Stimulated activated CD4-positive, alpha-beta T cell treated with anti-CD3 and anti-CD28 coated beads, Interleukin-12 subunit alpha, Interleukin-12 subunit beta, amount 100 ng/mL, for 4 hours (primary cell): ENCODE measurements at regions not wholly inside any gene's neighbourhood (a gene's known extent, or its start where the extent isn't known, plus 50 kb on each side); places are given as distances from the start of the nearest gene placed in this dataset.
"Not testable (repeated sequence)": the region's sequence is repeated elsewhere in the genome, so short reads cannot be mapped to it uniquely, and the experiment has no call there.

Experiments
- DNase-seq: peaks from one replicate; pipeline ENCODE4 v3.0.0-alpha.2; 2020

DNA sequence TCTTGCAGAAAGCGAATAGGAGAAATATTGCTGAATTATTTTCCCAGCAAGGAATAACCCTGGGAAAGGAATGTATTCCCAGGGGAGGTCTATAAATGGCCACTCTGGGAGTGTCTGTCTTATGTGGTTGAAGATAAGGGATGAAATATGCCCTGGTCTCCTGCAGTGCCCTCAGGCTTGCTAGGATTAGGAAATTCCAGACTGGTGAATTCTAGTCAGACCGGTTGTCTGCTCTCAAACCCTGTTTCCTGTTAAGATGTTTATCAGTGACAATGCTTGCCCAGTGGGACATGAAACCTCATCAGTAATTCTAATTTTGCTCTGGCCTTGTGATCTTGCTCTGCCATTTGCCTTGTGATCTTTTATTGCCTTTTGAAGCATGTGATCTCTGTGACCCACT, 148.2 kb upstream of the CHODL start:
- not testable (repeated sequence) for DNase-seq

GRCh38 chr21:18089786-18090185, 154.8 kb upstream of the CHODL start:
- DNase-seq, result no peak

- DNase-seq, result no peak
Observed at GRCh38 chr21:18070392-18070791, 174.2 kb upstream of the CHODL start.

GRCh38 chr21:18069875-18070274, 174.8 kb upstream of the CHODL start:
- DNase-seq, result no peak

- no peak for DNase-seq
Observed at GRCh38 chr21:18060402-18060801, 184.2 kb upstream of the CHODL start.

DNA sequence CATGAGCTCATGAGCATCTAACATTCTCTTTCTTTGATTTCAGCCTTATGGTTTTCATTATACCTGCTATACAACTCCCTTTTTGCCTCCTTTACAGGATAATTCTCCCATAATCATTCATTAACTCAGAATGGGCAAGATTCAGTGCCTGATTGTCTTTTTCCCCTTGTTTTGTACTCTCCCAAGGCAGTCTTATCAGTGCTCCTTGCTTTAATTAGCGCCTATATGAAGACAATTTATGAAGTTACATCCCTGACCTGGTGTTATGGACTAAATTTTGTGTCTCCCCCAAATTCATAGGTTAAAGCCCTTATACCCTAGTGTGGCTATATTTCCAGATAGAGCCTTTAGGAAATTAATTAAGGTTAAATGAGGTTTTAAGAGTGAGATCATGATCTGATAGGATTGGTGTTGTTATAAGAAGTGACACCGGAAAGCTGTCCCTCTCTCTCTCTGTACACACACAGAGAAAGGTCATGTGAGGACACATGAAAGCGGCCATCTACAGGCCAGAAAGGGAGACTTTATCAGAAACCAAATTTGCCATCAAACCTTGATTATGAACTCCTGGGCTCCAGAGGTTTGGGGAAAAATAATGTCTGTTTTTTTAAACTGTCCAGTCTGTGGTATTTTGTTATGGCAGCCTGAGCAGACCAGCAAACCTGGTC, 185.8 kb upstream of the CHODL start:
- no peak for DNase-seq

GRCh38 chr21:18053151-18053550, 191.5 kb upstream of the CHODL start:
- no peak for DNase-seq

- no peak for DNase-seq
Observed at GRCh38 chr21:18049461-18049860, 195.2 kb upstream of the CHODL start.

GRCh38 chr21:18041012-18041411, 203.6 kb upstream of the CHODL start:
- no peak for DNase-seq

DNA sequence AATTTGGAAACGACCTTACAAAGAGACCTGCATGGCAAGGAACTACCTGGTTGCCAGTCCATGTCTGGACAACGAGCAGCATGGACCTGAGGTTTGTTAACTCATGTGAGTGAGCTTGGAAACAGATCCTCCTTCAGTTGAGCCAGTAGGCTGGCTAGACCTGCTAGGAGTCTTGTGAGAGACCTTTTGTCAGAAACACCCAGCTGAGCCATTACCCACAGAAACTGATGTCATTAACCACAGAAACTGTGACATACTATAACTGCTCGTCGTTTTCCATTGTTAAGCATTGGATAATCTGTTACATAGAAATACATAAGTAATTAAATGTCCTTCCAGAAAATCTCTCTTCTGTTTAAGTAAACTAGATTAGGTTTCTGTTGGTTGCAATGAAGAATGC, 211.1 kb upstream of the C21orf91 start:
- DNase-seq, result no peak

DNA sequence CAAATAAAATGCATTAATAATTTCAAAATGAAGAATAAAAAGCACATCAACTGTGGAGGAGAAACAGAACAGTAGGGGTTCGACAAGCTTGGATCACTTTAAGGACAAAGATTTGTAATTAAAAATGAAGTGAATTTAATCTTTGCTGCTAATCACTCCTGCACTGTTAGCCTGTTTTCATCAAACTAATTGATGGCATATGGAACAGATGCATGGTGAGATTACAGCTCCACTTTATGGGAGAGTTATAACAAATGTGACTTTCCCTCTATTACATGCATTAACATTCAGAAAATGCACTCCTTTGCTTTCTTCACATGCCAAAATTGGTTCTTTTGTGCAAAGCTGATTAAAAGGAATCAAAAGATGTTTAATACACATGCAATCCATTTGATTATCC, 207.2 kb upstream of the C21orf91 start:
- no peak for DNase-seq

GRCh38 chr21:18023711-18024110, 204.6 kb upstream of the C21orf91 start:
- no peak for DNase-seq

- no peak for DNase-seq
Observed at GRCh38 chr21:18023157-18023556, 204.0 kb upstream of the C21orf91 start.

GRCh38 chr21:18007121-18007520, 188.0 kb upstream of the C21orf91 start:
- DNase-seq, result no peak

DNA sequence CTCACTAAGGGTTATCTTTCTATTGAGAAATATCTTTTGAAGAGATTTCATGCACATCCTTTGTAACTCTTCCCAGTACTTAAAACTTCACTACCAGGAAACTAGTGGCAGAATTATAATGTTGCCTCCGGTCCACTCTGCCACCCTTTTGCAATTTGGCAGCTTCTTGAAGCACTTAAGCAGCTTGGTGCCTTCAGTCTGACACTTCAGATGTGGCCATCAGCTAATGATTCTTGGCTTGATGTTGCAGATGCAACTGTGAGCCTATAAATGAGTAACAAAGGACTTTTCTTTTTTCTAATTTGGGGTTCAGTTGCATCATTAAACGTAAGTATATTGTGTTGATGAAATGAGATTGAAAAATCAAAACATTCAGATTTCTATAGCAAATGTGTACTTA, 187.5 kb upstream of the C21orf91 start:
- DNase-seq, result no peak

DNA sequence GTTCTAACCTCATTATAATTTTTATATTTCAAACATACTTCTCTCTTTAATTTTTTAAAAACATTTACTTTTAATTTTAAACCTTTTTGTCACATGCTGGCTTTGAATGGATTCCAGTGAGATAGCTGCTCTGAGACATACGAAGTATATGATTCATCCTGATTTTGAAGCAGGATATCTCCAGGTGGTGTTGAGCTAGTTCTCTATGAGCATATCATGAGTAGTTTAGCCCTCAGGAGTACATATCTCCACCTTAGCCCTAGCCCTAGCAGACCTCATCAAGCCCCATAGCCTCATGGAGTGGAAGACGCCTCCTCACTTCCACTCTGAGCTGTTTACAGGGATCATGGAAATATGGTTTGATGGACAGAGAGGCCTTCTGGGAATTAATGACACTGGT, 183.2 kb upstream of the C21orf91 start:
- no peak for DNase-seq

DNA sequence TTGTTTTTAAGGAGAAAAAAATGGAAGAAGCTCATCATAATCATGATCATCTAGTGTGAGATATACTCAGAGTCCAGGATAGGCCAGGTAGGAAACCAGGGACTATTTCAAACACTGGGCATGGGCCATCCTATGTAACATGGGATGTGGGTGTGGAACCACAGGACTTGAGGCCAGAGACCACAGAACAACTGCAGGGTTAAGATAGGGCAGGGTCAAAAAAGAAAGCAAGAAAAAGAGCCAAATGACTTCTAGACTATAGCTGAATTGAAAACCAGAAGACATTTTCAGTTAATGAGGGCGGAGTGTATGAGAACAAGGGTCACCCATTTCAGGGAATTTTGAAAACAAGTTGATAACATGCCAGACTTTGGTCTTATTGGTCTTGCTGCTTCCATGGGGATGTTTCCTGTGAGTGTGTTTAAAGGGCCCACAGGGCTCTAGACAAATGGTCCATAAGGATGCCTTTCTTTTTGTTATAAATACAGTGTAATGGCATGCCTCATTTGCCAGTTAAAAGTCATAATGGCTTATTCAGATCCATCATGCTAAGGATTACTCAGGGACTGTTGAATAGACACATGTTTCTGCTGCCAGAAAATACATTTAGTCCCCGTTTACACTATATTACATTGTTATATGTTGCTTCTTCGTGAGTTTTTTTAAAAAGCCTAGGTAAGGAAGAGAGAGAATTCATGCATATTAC, 182.0 kb upstream of the C21orf91 start:
- no peak for DNase-seq

DNA sequence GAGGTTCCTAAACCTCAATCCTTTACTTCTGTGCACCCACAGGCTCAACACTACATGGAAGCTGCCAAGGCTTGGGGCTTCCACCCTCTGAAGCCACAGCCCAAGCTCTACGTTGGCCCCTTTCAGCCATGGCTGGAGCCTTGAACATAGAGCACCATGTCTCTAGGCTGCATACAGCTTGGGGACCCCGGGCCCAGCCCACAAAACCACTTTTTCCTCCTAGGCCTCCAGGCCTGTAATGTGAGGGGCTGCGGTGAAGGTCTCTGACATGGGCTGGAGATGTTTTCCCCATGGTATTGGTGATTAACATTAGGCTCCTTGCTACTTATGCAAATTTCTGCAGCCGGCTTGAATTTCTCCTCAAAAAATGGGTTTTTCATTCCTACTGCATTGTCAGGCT, 179.4 kb upstream of the C21orf91 start:
- DNase-seq, result not testable (repeated sequence)

- DNase-seq, result no peak
Observed at GRCh38 chr21:17989780-17990179, 170.6 kb upstream of the C21orf91 start.

- DNase-seq, result no peak
Observed at GRCh38 chr21:17988102-17988437, 168.9 kb upstream of the C21orf91 start.

DNA sequence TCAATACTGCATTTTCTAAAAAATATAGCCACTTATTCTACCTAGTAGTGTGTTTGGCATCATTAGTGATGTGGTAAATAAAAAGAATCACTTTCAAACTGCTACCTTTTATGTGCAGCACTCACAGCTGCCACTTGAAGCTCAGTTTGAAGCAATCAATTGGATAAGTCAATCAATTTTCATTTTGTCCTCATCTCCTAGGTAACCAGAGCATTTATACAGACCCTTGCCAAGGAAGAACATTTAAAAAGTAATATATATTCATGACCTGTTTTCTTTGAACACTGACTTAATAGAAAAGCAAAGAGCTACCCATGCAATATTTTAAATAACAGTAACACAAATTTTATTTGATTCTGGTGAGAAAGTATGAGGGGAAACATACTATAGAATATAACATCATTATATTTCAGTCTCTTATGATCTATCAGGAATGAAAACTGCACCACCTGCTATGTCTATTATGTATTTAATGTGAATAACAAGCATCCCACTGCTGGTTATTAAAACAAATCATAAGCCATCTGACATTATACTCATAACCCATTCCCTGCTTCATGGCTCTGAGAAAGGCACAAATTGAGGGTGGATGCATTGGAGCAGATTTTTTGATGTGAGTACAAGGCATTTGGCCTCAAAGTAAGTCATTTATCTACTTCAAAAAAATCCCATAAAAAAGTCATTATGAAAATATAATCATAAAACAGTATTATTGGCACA, 168.4 kb upstream of the C21orf91 start:
- no peak for DNase-seq

- no peak for DNase-seq
Observed at GRCh38 chr21:17981060-17981740, 162.0 kb upstream of the C21orf91 start.

GRCh38 chr21:17979763-17980162, 160.6 kb upstream of the C21orf91 start:
- DNase-seq, result no peak

- DNase-seq, result no peak
Observed at GRCh38 chr21:17978895-17979294, 159.7 kb upstream of the C21orf91 start.
